H7 (cell line): ENCODE measurements at regions not wholly inside any gene's neighbourhood (a gene's known extent, or its start where the extent isn't known, plus 50 kb on each side); places are given as distances from the start of the nearest gene placed in this dataset.
A peak's percentile ranks its signal among the peaks of the same experiment; 100 is the strongest.

Source experiments
- DNase-seq: peaks from one replicate; pipeline ENCODE4 v3.0.0; 2012
- H3K27me3 ChIP-seq: 2 replicates; pipeline ENCODE4 v1.6.0; 2011; ENCODE audit warnings: mild to moderate bottlenecking, low read length; ENCODE audit not compliant: control insufficient read depth, insufficient read depth
- H3K36me3 ChIP-seq: replicated peaks from 2 replicates; pipeline ENCODE4 v1.5.1; 2011; ENCODE audit warnings: low read length; ENCODE audit not compliant: control insufficient read depth, insufficient read depth
- H3K4me3 ChIP-seq: 2 replicates; pipeline ENCODE4 v1.5.1; 2011; ENCODE audit warnings: low read depth, mild to moderate bottlenecking, control low read depth, low read length, moderate library complexity; ENCODE audit not compliant: insufficient read depth

DNA sequence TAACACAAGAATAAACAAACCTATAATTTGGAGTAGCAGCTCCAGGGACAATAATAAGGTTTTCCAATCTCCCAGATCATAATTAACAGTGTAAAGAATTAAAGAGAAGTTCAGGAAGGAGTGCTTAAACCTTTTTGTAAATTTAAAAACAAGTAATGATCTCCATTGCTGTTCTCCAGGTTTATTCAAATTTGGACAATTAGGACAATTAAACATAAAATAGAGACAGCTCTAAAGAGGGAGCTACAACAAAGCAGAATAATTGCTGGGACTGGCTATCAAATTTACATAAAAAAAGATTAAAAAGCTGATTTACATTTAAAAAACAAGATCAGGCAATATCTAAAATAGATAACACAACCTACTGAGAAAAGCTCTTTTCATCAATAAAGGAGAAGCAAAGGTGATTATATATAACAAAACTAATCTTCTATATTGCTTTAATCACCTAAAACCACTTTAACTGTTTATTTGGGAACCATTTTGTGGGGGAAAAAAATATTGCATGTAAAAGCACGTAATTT lies 80.1 kb upstream of the CREB1 start:
- DNase-seq = no peak
- Histone ChIP-seq H3K36me3 (no peaks in the 10 kb centered on the region), H3K4me3 (no peak overlapping the region), H3K27me3 (no peaks in the 10 kb centered on the region)

DNA sequence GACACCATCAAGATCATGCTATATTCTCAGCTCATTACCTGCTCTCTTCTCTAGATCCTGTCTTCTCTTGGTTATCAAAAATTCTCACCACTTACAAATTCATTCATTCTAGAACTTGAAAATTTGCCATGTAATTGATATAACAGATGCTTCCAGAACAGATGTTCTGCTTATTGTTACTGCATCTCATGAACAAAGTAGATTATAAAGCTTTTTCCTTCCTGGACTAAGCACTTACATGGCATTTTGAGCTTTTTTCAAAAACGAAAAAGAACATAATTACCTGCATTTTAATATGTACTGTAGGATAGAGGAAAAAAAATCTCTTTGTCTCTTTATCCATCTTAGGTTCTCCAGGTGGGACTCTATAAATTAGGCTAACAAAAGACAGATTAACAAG lies 79.6 kb upstream of the CREB1 start:
- DNase-seq = no peak
- Histone ChIP-seq H3K36me3 (no peaks in the 10 kb centered on the region), H3K27me3 (no peaks in the 10 kb centered on the region), H3K4me3 (no peak overlapping the region)

DNA sequence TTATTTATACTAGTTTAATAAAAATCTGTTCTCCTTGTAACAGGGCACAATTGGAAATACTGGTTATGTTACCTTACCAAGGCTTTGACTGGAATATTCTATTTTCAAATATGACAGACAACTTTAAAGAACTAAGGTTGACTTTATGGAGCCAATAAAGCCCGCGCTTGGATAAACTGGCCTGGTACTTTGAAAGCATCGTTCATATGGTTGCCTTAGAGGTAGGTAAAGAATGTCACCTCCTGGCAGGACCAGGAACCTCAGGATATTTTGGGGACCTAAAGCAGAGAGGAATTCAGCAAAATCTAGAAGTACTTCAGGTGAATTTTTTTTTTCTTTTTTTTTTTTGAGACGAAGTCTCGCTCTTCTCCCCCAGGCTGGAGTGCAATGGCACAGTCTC lies 71.2 kb upstream of the CREB1 start:
- no peak for DNase-seq
- no peaks in the 10 kb centered on the region for H3K36me3 ChIP-seq
- H3K4me3 ChIP-seq = no peak overlapping the region
- H3K27me3 ChIP-seq = no peaks in the 10 kb centered on the region

- Histone ChIP-seq H3K4me3 (no peak overlapping the region), H3K36me3 (no peaks in the 10 kb centered on the region), H3K27me3 (no peaks in the 10 kb centered on the region)
- DNase-seq = no peak
Measured at GRCh38 chr2:207459990-207460757, 69.6 kb upstream of the CREB1 start.

GRCh38 chr2:207463433-207463832 lies 66.3 kb upstream of the CREB1 start:
- no peak for DNase-seq
- Histone ChIP-seq H3K36me3 (no peaks in the 10 kb centered on the region), H3K27me3 (no peaks in the 10 kb centered on the region), H3K4me3 (no peak overlapping the region)

DNA sequence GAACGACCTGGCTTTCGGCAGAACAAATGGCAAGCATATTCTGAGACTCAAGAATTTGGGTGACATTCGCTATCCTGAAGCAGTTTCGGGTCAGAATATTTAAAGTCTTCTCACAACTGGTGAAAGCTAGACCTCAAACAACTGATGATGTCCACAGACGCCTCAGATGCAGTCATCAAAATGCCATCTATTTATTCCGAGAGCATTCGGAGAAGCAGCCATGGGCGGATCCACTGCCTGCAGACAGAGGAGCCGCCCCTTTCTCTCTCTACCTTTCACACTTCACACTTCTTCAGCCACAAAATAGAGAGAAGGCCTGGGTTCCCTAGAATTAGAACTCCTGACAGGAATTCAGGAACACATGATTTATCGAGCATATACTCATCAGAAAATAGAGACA lies 65.8 kb upstream of the CREB1 start:
- Histone ChIP-seq H3K36me3 (no peaks in the 10 kb centered on the region), H3K27me3 (no peaks in the 10 kb centered on the region), H3K4me3 (no peak overlapping the region)
- no peak for DNase-seq

GRCh38 chr2:207465894-207466293 lies 63.9 kb upstream of the CREB1 start:
- Histone ChIP-seq H3K4me3 (no peak overlapping the region), H3K36me3 (no peaks in the 10 kb centered on the region), H3K27me3 (no peaks in the 10 kb centered on the region)
- DNase-seq = no peak

- Histone ChIP-seq H3K36me3 (no peaks in the 10 kb centered on the region), H3K4me3 (no peak overlapping the region), H3K27me3 (no peaks in the 10 kb centered on the region)
- DNase-seq = no peak
Measured at GRCh38 chr2:207467716-207468347, 61.9 kb upstream of the CREB1 start.

DNA sequence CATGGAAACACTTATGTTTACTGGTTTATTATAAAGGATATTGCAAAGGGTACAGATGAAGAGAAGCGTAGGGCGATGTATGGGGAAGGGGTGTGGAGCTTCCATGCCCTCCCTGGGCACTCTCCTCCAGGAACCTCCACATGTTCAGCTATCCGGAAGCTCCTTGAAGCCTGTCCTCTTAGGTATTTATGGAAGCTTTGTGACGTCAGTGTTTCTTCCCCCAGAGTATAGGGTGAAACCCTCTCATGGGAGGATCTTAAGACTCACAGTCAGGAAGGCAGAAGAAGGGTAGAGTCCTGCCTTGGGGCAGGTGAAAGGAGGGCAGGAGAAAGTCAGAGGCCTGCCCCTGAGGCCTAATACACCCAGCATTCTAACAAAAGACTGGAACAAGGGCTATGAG lies 61.3 kb upstream of the CREB1 start:
- H3K36me3 ChIP-seq = no peaks in the 10 kb centered on the region
- no peaks in the 10 kb centered on the region for H3K27me3 ChIP-seq
- no peak overlapping the region for H3K4me3 ChIP-seq
- DNase-seq = no peak

DNA sequence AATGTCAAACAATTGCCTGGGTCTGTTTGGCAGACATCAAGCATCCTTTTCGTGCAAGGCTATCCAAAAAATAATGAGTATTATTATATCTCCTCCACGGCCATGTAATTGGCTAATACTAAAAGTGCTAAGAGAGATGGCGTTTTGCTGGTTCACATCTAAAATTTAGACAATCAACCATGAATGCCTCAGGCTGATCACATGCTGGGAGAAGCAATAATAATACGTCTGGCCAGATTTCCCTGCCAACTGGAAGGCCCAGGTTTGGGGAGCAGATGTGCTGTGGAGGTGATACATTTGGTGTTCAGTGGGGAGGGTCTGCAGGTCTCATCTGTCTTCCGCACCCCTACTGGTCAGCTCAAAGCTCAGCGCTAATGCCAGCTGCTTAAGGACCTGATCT lies 60.3 kb upstream of the CREB1 start:
- no peaks in the 10 kb centered on the region for H3K36me3 ChIP-seq
- H3K4me3 ChIP-seq = no peak overlapping the region
- no peak for DNase-seq
- H3K27me3 ChIP-seq = no peaks in the 10 kb centered on the region

- DNase-seq = no peak
- Histone ChIP-seq H3K4me3 (no peak overlapping the region), H3K27me3 (no peaks in the 10 kb centered on the region), H3K36me3 (no peaks in the 10 kb centered on the region)
Measured at GRCh38 chr2:207469943-207470729, 59.6 kb upstream of the CREB1 start.

DNA sequence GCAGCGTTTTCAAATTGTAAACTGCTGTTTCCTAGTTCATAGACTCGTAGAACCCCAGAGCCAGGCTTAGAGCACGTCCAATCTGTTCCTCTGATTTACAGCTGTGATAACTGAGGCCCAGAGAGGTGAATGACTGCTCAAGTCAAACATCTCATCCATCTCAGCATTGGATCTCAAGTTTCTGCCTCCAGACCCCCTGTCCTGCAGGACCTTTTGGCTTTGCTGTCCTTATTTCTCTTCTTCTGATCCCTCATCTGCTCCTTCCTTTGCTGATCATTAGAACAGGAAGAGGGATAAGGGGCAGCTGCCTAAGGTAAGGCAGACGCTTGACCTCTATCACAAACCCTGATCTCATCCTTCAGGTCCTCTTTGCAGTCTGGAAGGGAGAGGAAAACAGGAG lies 58.5 kb upstream of the CREB1 start:
- H3K4me3 ChIP-seq = no peak overlapping the region
- no peak for DNase-seq
- no peaks in the 10 kb centered on the region for H3K36me3 ChIP-seq
- no peaks in the 10 kb centered on the region for H3K27me3 ChIP-seq

- Histone ChIP-seq H3K4me3 (no peak overlapping the region), H3K36me3 (no peaks in the 10 kb centered on the region), H3K27me3 (no peaks in the 10 kb centered on the region)
- no peak for DNase-seq
Measured at GRCh38 chr2:207472343-207473048, 57.3 kb upstream of the CREB1 start.

GRCh38 chr2:207473049-207473930 lies 56.5 kb upstream of the CREB1 start:
- H3K36me3 ChIP-seq = no peaks in the 10 kb centered on the region
- peak; percentile 28 for DNase-seq
- H3K27me3 ChIP-seq = no peaks in the 10 kb centered on the region
- no peak overlapping the region for H3K4me3 ChIP-seq
